Middle frontal gyrus (tissue), 1 donor: ENCODE measurements at regions not wholly inside any gene's neighbourhood (a gene's known extent, or its start where the extent isn't known, plus 50 kb on each side); places are given as distances from the start of the nearest gene placed in this dataset.

Experiments
- DNase-seq: peaks from one replicate; pipeline ENCODE4 v3.0.0-alpha.2; 2015; ENCODE audit warnings: low spot score; ENCODE audit errors: extremely low spot score

GRCh38 chr18:75546964-75547363 is 119.5 kb upstream of the SMIM21 start:
- DNase-seq = no peak

- no peak for DNase-seq
Observed at GRCh38 chr18:75545189-75545588, 117.7 kb upstream of the SMIM21 start.

- DNase-seq = no peak
Observed at GRCh38 chr18:75544496-75544895, 117.0 kb upstream of the SMIM21 start.

GRCh38 chr18:75544051-75544481 is 116.6 kb upstream of the SMIM21 start:
- DNase-seq = no peak

GRCh38 chr18:75538727-75539126 is 111.2 kb upstream of the SMIM21 start:
- DNase-seq = no peak

- no peak for DNase-seq
Observed at GRCh38 chr18:75533950-75534349, 106.4 kb upstream of the SMIM21 start.

GRCh38 chr18:75533209-75533608 is 105.7 kb upstream of the SMIM21 start:
- no peak for DNase-seq

- no peak for DNase-seq
Observed at GRCh38 chr18:75531851-75532459, 104.5 kb upstream of the SMIM21 start.

- no peak for DNase-seq
Observed at GRCh38 chr18:75531212-75531850, 103.8 kb upstream of the SMIM21 start.

GRCh38 chr18:75530566-75531211 is 103.2 kb upstream of the SMIM21 start:
- no peak for DNase-seq

GRCh38 chr18:75530118-75530517 is 102.6 kb upstream of the SMIM21 start:
- DNase-seq = no peak

- no peak for DNase-seq
Observed at GRCh38 chr18:75529394-75529793, 101.9 kb upstream of the SMIM21 start.

GRCh38 chr18:75527848-75528685 is 100.6 kb upstream of the SMIM21 start:
- peak; percentile 21 for DNase-seq

- no peak for DNase-seq
Observed at GRCh38 chr18:75526038-75526437, 98.5 kb upstream of the SMIM21 start.

GRCh38 chr18:75525331-75525730 is 97.8 kb upstream of the SMIM21 start:
- DNase-seq = no peak

- no peak for DNase-seq
Observed at GRCh38 chr18:75524841-75525240, 97.3 kb upstream of the SMIM21 start.

- no peak for DNase-seq
Observed at GRCh38 chr18:75524181-75524580, 96.7 kb upstream of the SMIM21 start.

- DNase-seq = no peak
Observed at GRCh38 chr18:75521816-75522215, 94.3 kb upstream of the SMIM21 start.

GRCh38 chr18:75518007-75518406 is 90.5 kb upstream of the SMIM21 start:
- no peak for DNase-seq

- DNase-seq = no peak
Observed at GRCh38 chr18:75517286-75517685, 89.8 kb upstream of the SMIM21 start.

- no peak for DNase-seq
Observed at GRCh38 chr18:75507636-75508035, 80.1 kb upstream of the SMIM21 start.

GRCh38 chr18:75506913-75507312 is 79.4 kb upstream of the SMIM21 start:
- DNase-seq = no peak
